ENCODE measurements at regions not wholly inside any gene's neighbourhood (a gene's known extent, or its start where the extent isn't known, plus 50 kb on each side); places are given as distances from the start of the nearest gene placed in this dataset.

GRCh38 chr11:116548256-116548655, 224.5 kb downstream of the BUD13 start:
- Mint-ChIP-seq H3K36me3 (ENCODE audit: low read depth) (no peaks in the 10 kb centered on the region), H3K9me3 (no peaks in the 10 kb centered on the region), H3K4me1 (ENCODE audit: low read depth) (no peaks in the 10 kb centered on the region), H3K27ac (no peak overlapping the region), H3K27me3 (peaks cover 17% of the 10 kb centered on the region), H3K4me3 (no peak overlapping the region)
- no peak for DNase-seq

- Mint-ChIP-seq H3K27me3 (peaks cover 15% of the 10 kb centered on the region), H3K27ac (no peak overlapping the region), H3K9me3 (no peaks in the 10 kb centered on the region), H3K4me1 (ENCODE audit: low read depth) (no peaks in the 10 kb centered on the region), H3K4me3 (no peak overlapping the region), H3K36me3 (ENCODE audit: low read depth) (no peaks in the 10 kb centered on the region)
- no peak for DNase-seq
These were observed 225.2 kb downstream of the BUD13 start for GRCh38 chr11:116547571-116547970.

- H3K9me3 Mint-ChIP-seq, result no peaks in the 10 kb centered on the region
- no peak overlapping the region for H3K4me3 Mint-ChIP-seq
- DNase-seq, result no peak
- peaks cover 8% of the 10 kb centered on the region for H3K27me3 Mint-ChIP-seq
- no peak overlapping the region for H3K27ac Mint-ChIP-seq
- no peaks in the 10 kb centered on the region for H3K36me3 Mint-ChIP-seq (ENCODE audit: low read depth)
- no peaks in the 10 kb centered on the region for H3K4me1 Mint-ChIP-seq (ENCODE audit: low read depth)
These were observed 226.9 kb downstream of the BUD13 start for GRCh38 chr11:116545912-116546311.

- Mint-ChIP-seq H3K27ac (no peak overlapping the region), H3K4me1 (ENCODE audit: low read depth) (no peaks in the 10 kb centered on the region), H3K9me3 (no peaks in the 10 kb centered on the region), H3K4me3 (no peak overlapping the region), H3K36me3 (ENCODE audit: low read depth) (no peaks in the 10 kb centered on the region), H3K27me3 (peaks cover 6% of the 10 kb centered on the region)
- no peak for DNase-seq
These were observed 228.1 kb downstream of the BUD13 start for GRCh38 chr11:116544721-116545120.

- H3K27me3 Mint-ChIP-seq, result peaks cover 4% of the 10 kb centered on the region
- H3K9me3 Mint-ChIP-seq, result no peaks in the 10 kb centered on the region
- H3K36me3 Mint-ChIP-seq (ENCODE audit: low read depth), result no peaks in the 10 kb centered on the region
- no peaks in the 10 kb centered on the region for H3K4me1 Mint-ChIP-seq (ENCODE audit: low read depth)
- DNase-seq, result no peak
- no peak overlapping the region for H3K4me3 Mint-ChIP-seq
- no peak overlapping the region for H3K27ac Mint-ChIP-seq
These were observed 228.8 kb downstream of the BUD13 start for GRCh38 chr11:116543911-116544475.

- DNase-seq, result no peak
- Mint-ChIP-seq H3K36me3 (ENCODE audit: low read depth) (no peaks in the 10 kb centered on the region), H3K27me3 (peaks cover 5% of the 10 kb centered on the region), H3K4me1 (ENCODE audit: low read depth) (no peaks in the 10 kb centered on the region), H3K4me3 (no peak overlapping the region), H3K9me3 (no peaks in the 10 kb centered on the region), H3K27ac (no peak overlapping the region)
These were observed 229.7 kb downstream of the BUD13 start for GRCh38 chr11:116543099-116543498.

- DNase-seq, result no peak
- H3K27ac Mint-ChIP-seq, result no peak overlapping the region
- no peak overlapping the region for H3K4me3 Mint-ChIP-seq
- H3K4me1 Mint-ChIP-seq (ENCODE audit: low read depth), result no peaks in the 10 kb centered on the region
- peaks cover 5% of the 10 kb centered on the region for H3K27me3 Mint-ChIP-seq
- H3K9me3 Mint-ChIP-seq, result no peaks in the 10 kb centered on the region
- no peaks in the 10 kb centered on the region for H3K36me3 Mint-ChIP-seq (ENCODE audit: low read depth)
These were observed 230.4 kb downstream of the BUD13 start for GRCh38 chr11:116542406-116542805.

GRCh38 chr11:116541460-116541859, 231.3 kb downstream of the BUD13 start:
- H3K27me3 Mint-ChIP-seq, result peaks cover 5% of the 10 kb centered on the region
- no peaks in the 10 kb centered on the region for H3K4me1 Mint-ChIP-seq (ENCODE audit: low read depth)
- no peaks in the 10 kb centered on the region for H3K9me3 Mint-ChIP-seq
- no peaks in the 10 kb centered on the region for H3K36me3 Mint-ChIP-seq (ENCODE audit: low read depth)
- no peak for DNase-seq
- no peak overlapping the region for H3K4me3 Mint-ChIP-seq
- no peak overlapping the region for H3K27ac Mint-ChIP-seq

GRCh38 chr11:116540645-116541304, 232.0 kb downstream of the BUD13 start:
- no peaks in the 10 kb centered on the region for H3K36me3 Mint-ChIP-seq (ENCODE audit: low read depth)
- no peak for DNase-seq
- no peak overlapping the region for H3K27ac Mint-ChIP-seq
- H3K27me3 Mint-ChIP-seq, result peaks cover 5% of the 10 kb centered on the region
- no peaks in the 10 kb centered on the region for H3K9me3 Mint-ChIP-seq
- no peaks in the 10 kb centered on the region for H3K4me1 Mint-ChIP-seq (ENCODE audit: low read depth)
- H3K4me3 Mint-ChIP-seq, result no peak overlapping the region

- H3K27me3 Mint-ChIP-seq, result peaks cover 12% of the 10 kb centered on the region
- H3K36me3 Mint-ChIP-seq (ENCODE audit: low read depth), result no peaks in the 10 kb centered on the region
- H3K4me3 Mint-ChIP-seq, result no peak overlapping the region
- no peak for DNase-seq
- H3K27ac Mint-ChIP-seq, result no peak overlapping the region
- no peaks in the 10 kb centered on the region for H3K9me3 Mint-ChIP-seq
- H3K4me1 Mint-ChIP-seq (ENCODE audit: low read depth), result no peaks in the 10 kb centered on the region
These were observed 232.9 kb downstream of the BUD13 start for GRCh38 chr11:116539836-116540418.

GRCh38 chr11:116539211-116539610, 233.6 kb downstream of the BUD13 start:
- Mint-ChIP-seq H3K9me3 (no peaks in the 10 kb centered on the region), H3K4me1 (ENCODE audit: low read depth) (no peaks in the 10 kb centered on the region), H3K4me3 (no peak overlapping the region), H3K27me3 (peaks cover 18% of the 10 kb centered on the region), H3K27ac (no peak overlapping the region), H3K36me3 (ENCODE audit: low read depth) (no peaks in the 10 kb centered on the region)
- no peak for DNase-seq

- H3K4me1 Mint-ChIP-seq (ENCODE audit: low read depth), result no peaks in the 10 kb centered on the region
- no peak for DNase-seq
- H3K9me3 Mint-ChIP-seq, result no peaks in the 10 kb centered on the region
- no peak overlapping the region for H3K27ac Mint-ChIP-seq
- H3K4me3 Mint-ChIP-seq, result no peak overlapping the region
- H3K36me3 Mint-ChIP-seq (ENCODE audit: low read depth), result no peaks in the 10 kb centered on the region
- H3K27me3 Mint-ChIP-seq, result peaks cover 22% of the 10 kb centered on the region
These were observed 234.1 kb downstream of the BUD13 start for GRCh38 chr11:116538677-116539076.

GRCh38 chr11:116537709-116538108, 235.1 kb downstream of the BUD13 start:
- DNase-seq, result no peak
- Mint-ChIP-seq H3K27me3 (peaks cover 23% of the 10 kb centered on the region), H3K27ac (no peak overlapping the region), H3K36me3 (ENCODE audit: low read depth) (no peaks in the 10 kb centered on the region), H3K4me3 (no peak overlapping the region), H3K9me3 (no peaks in the 10 kb centered on the region), H3K4me1 (ENCODE audit: low read depth) (no peaks in the 10 kb centered on the region)

GRCh38 chr11:116537121-116537520, 235.7 kb downstream of the BUD13 start:
- Mint-ChIP-seq H3K4me3 (no peak overlapping the region), H3K9me3 (no peaks in the 10 kb centered on the region), H3K36me3 (ENCODE audit: low read depth) (no peaks in the 10 kb centered on the region), H3K27ac (no peak overlapping the region), H3K27me3 (peaks cover 29% of the 10 kb centered on the region), H3K4me1 (ENCODE audit: low read depth) (no peaks in the 10 kb centered on the region)
- DNase-seq, result no peak

- Mint-ChIP-seq H3K27me3 (peaks cover 36% of the 10 kb centered on the region), H3K9me3 (no peaks in the 10 kb centered on the region), H3K27ac (no peak overlapping the region), H3K4me3 (no peak overlapping the region), H3K36me3 (ENCODE audit: low read depth) (no peaks in the 10 kb centered on the region), H3K4me1 (ENCODE audit: low read depth) (no peaks in the 10 kb centered on the region)
- no peak for DNase-seq
These were observed 236.4 kb downstream of the BUD13 start for GRCh38 chr11:116536416-116536815.

Measured in activated T-cell treated with anti-CD3 and anti-CD28 coated beads, Interleukin-2, amount 50 U/mL, for 24 hours (primary cell).